Ureter (tissue), 1 donor: ENCODE measurements at regions not wholly inside any gene's neighbourhood (a gene's known extent, or its start where the extent isn't known, plus 50 kb on each side); places are given as distances from the start of the nearest gene placed in this dataset.

Source experiments
- DNase-seq: peaks from one replicate; pipeline ENCODE4 v3.0.0-alpha.2; 2020; ENCODE audit warnings: low spot score
- donor health status: DM: yes; HTN: yes; CAD: no.

GRCh38 chr2:15765211-15765610, 173.5 kb downstream of the DDX1 start:
- DNase-seq, result no peak

GRCh38 chr2:15765686-15766302, 174.1 kb downstream of the DDX1 start:
- no peak for DNase-seq

- DNase-seq, result no peak
Observed at GRCh38 chr2:15766303-15766861, 174.0 kb upstream of the MYCN start.

GRCh38 chr2:15766911-15767597, 173.3 kb upstream of the MYCN start:
- no peak for DNase-seq

- DNase-seq, result no peak
Observed at GRCh38 chr2:15767679-15768078, 172.7 kb upstream of the MYCN start.

GRCh38 chr2:15768142-15768541, 172.2 kb upstream of the MYCN start:
- DNase-seq, result no peak

- no peak for DNase-seq
Observed at GRCh38 chr2:15768615-15769014, 171.7 kb upstream of the MYCN start.

GRCh38 chr2:15769235-15769634, 171.1 kb upstream of the MYCN start:
- no peak for DNase-seq

- DNase-seq, result no peak
Observed at GRCh38 chr2:15769676-15770547, 170.4 kb upstream of the MYCN start.

GRCh38 chr2:15770606-15771005, 169.7 kb upstream of the MYCN start:
- DNase-seq, result no peak

GRCh38 chr2:15771124-15771523, 169.2 kb upstream of the MYCN start:
- DNase-seq, result no peak

GRCh38 chr2:15772086-15772595, 168.2 kb upstream of the MYCN start:
- DNase-seq, result no peak

- DNase-seq, result no peak
Observed at GRCh38 chr2:15772681-15773080, 167.7 kb upstream of the MYCN start.

GRCh38 chr2:15773204-15773603, 167.1 kb upstream of the MYCN start:
- DNase-seq, result no peak

GRCh38 chr2:15773846-15774245, 166.5 kb upstream of the MYCN start:
- no peak for DNase-seq

- DNase-seq, result no peak
Observed at GRCh38 chr2:15775753-15776628, 164.4 kb upstream of the MYCN start.

GRCh38 chr2:15776629-15776919, 163.8 kb upstream of the MYCN start:
- no peak for DNase-seq

- DNase-seq, result no peak
Observed at GRCh38 chr2:15776992-15777702, 163.2 kb upstream of the MYCN start.

GRCh38 chr2:15777795-15778371, 162.5 kb upstream of the MYCN start:
- DNase-seq, result no peak

GRCh38 chr2:15778529-15779219, 161.7 kb upstream of the MYCN start:
- no peak for DNase-seq
